Fibroblast of lung (primary cell): ENCODE measurements at regions not wholly inside any gene's neighbourhood (a gene's known extent, or its start where the extent isn't known, plus 50 kb on each side); places are given as distances from the start of the nearest gene placed in this dataset.

Source experiments
- DNase-seq, 2 donors: peaks; one replicate each; pipeline versions ENCODE4 v3.0.0 to v3.0.0-alpha.2; 2010; ENCODE audit warnings: low read depth in 2 of 2
- H2AFZ ChIP-seq: 2 replicates; pipeline ENCODE4 v1.5.1; 2012; ENCODE audit warnings: low read length, control low read depth, inconsistent platforms
- H3K27ac ChIP-seq: 2 replicates; pipeline ENCODE4 v1.5.1; 2011; ENCODE audit warnings: low read length, control low read depth; ENCODE audit not compliant: insufficient read depth
- H3K27me3 ChIP-seq: 2 replicates; pipeline ENCODE4 v1.5.1; 2011; ENCODE audit warnings: mild to moderate bottlenecking, low read length; ENCODE audit not compliant: control insufficient read depth, insufficient read depth
- H3K36me3 ChIP-seq: 2 replicates; pipeline ENCODE4 v1.5.1; 2011; ENCODE audit warnings: low read length; ENCODE audit not compliant: control insufficient read depth, insufficient read depth
- H3K4me1 ChIP-seq: 2 replicates; pipeline ENCODE4 v1.5.1; 2011; ENCODE audit warnings: low read length; ENCODE audit not compliant: control insufficient read depth, insufficient read depth; ENCODE audit errors: extremely low read depth
- H3K4me2 ChIP-seq: 2 replicates; pipeline ENCODE4 v1.5.1; 2011; ENCODE audit warnings: low read length, control low read depth; ENCODE audit not compliant: insufficient read depth; ENCODE audit errors: extremely low read depth
- H3K4me3 ChIP-seq, 4 experiments: fragments of 200-600 bp in 1 of 4; sonication (generic) in 1 of 4; replicated peaks in 1 of 4; 2 replicates each; pipeline ENCODE4 v1.5.1; 2011 to 2016; ENCODE audit warnings: low read length in 4 of 4, low read depth in 3 of 4, mild to moderate bottlenecking in 3 of 4, control low read depth in 2 of 4, inconsistent platforms in 1 of 4, mixed read lengths in 1 of 4; ENCODE audit not compliant: insufficient read depth in 1 of 4; ENCODE audit errors: control extremely low read depth in 1 of 4
- H3K79me2 ChIP-seq: 2 replicates; pipeline ENCODE4 v1.5.1; 2012; ENCODE audit warnings: mild to moderate bottlenecking, low read length, inconsistent platforms; ENCODE audit not compliant: control insufficient read depth, insufficient read depth
- H3K9ac ChIP-seq: 2 replicates; pipeline ENCODE4 v1.5.1; 2011; ENCODE audit warnings: mild to moderate bottlenecking, low read length, control low read depth; ENCODE audit not compliant: insufficient read depth
- H3K9me3 ChIP-seq: 2 replicates; pipeline ENCODE4 v1.5.1; 2012; ENCODE audit warnings: low read depth, low read length; ENCODE audit not compliant: control insufficient read depth, insufficient read depth
- H4K20me1 ChIP-seq: 2 replicates; pipeline ENCODE4 v1.5.1; 2011; ENCODE audit warnings: low read length; ENCODE audit not compliant: control insufficient read depth, insufficient read depth; ENCODE audit errors: extremely low read depth
- CTCF ChIP-seq, 2 donors: IDR thresholded peaks in 1 of 2; conservative IDR thresholded peaks in 1 of 2; 1 replicate in 1 of 2; 2 replicates in 1 of 2; pipeline ENCODE4 v1.5.1; 2011 to 2012; ENCODE audit warnings: low read length in 2 of 2, control low read depth in 1 of 2, inconsistent platforms in 1 of 2, low read depth in 1 of 2, mild to moderate bottlenecking in 1 of 2
- EZH2 ChIP-seq: IDR thresholded peaks from 2 replicates; pipeline ENCODE4 v1.5.1; 2012; ENCODE audit warnings: low read length, control low read depth, mild to moderate bottlenecking; ENCODE audit errors: missing control alignments

GRCh38 chr22:48636746-48637145 is 1190.9 kb downstream of the BRD1 start:
- Histone ChIP-seq H3K4me1 (no peaks in the 10 kb centered on the region), H3K4me3 (no peak overlapping the region), H3K36me3 (no peaks in the 10 kb centered on the region), H4K20me1 (no peaks in the 10 kb centered on the region), H3K9me3 (no peaks in the 10 kb centered on the region), H3K79me2 (no peaks in the 10 kb centered on the region), H2AFZ (no peak overlapping the region), H3K27me3 (no peaks in the 10 kb centered on the region), H3K4me2 (no peak overlapping the region), H3K9ac (no peak overlapping the region), H3K27ac (no peak overlapping the region)
- DNase-seq = no peak
- TF ChIP-seq EZH2 = no peak

- Histone ChIP-seq H3K4me2 (no peak overlapping the region), H4K20me1 (no peaks in the 10 kb centered on the region), H3K27ac (no peak overlapping the region), H3K4me3 (no peak overlapping the region), H3K79me2 (no peaks in the 10 kb centered on the region), H2AFZ (no peak overlapping the region), H3K27me3 (no peaks in the 10 kb centered on the region), H3K36me3 (no peaks in the 10 kb centered on the region), H3K9me3 (no peaks in the 10 kb centered on the region), H3K9ac (no peak overlapping the region), H3K4me1 (no peaks in the 10 kb centered on the region)
- TF ChIP-seq CTCF (conservative IDR thresholded peaks at IDR 0.05 in 1 of 2, IDR thresholded peaks at IDR 0.05 in 1 of 2; ENCODE audit: low read depth in 1 of 2, low read length in 2 of 2) = no peak
- no peak for TF ChIP-seq EZH2
- DNase-seq = no peak
These were observed 1191.9 kb downstream of the BRD1 start for GRCh38 chr22:48635816-48636215.

GRCh38 chr22:48635031-48635430 is 1192.6 kb downstream of the BRD1 start:
- no peak for DNase-seq

More at GRCh38 chr22:48635031-48635430, 1192.6 kb downstream of the BRD1 start:
- no peak overlapping the region for H3K27ac ChIP-seq
- no peaks in the 10 kb centered on the region for H3K36me3 ChIP-seq
- no peak overlapping the region for H3K9ac ChIP-seq
- H3K9me3 ChIP-seq = no peaks in the 10 kb centered on the region
- H3K4me3 ChIP-seq = no peak overlapping the region
- no peaks in the 10 kb centered on the region for H3K79me2 ChIP-seq
- no peaks in the 10 kb centered on the region for H3K4me1 ChIP-seq
- H3K4me2 ChIP-seq = no peak overlapping the region
- no peaks in the 10 kb centered on the region for H3K27me3 ChIP-seq
- no peaks in the 10 kb centered on the region for H4K20me1 ChIP-seq
- TF ChIP-seq CTCF (conservative IDR thresholded peaks at IDR 0.05 in 1 of 2, IDR thresholded peaks at IDR 0.05 in 1 of 2; ENCODE audit: low read depth in 1 of 2, low read length in 2 of 2) (no peak), EZH2 (no peak)
- no peak overlapping the region for H2AFZ ChIP-seq
